ENCODE measurements at regions not wholly inside any gene's neighbourhood (a gene's known extent, or its start where the extent isn't known, plus 50 kb on each side); places are given as distances from the start of the nearest gene placed in this dataset.
"Not testable (repeated sequence)": the region's sequence is repeated elsewhere in the genome, so short reads cannot be mapped to it uniquely, and the experiment has no call there.

GRCh38 chrX:63519368-63519767, 168.2 kb upstream of the SPIN4 start:
- 94% methylated on average over 11 of the region's 11 CpGs for WGBS
- H3K9me3 ChIP-seq (ENCODE audit: control insufficient read depth, low read length); H3K27me3 ChIP-seq (ENCODE audit: control insufficient read depth, insufficient read depth); H3K4me3 ChIP-seq (ENCODE audit: low read length); H3K27ac ChIP-seq (ENCODE audit: low read length); DNase-seq; intact Hi-C loops (cut with DNase I); H3K4me1 ChIP-seq (ENCODE audit: control insufficient read depth, insufficient read depth, low read length); ATAC-seq: not testable (repeated sequence)

- no peak overlapping the region for H3K27ac ChIP-seq (ENCODE audit: low read length)
- intact Hi-C loops (cut with DNase I), result no loop called here
- H3K9me3 ChIP-seq (ENCODE audit: control insufficient read depth, low read length), result no peaks in the 10 kb centered on the region
- DNase-seq (no peak), ATAC-seq (no peak)
- H3K4me3 ChIP-seq (ENCODE audit: low read length), result no peak overlapping the region
- no peaks in the 10 kb centered on the region for H3K4me1 ChIP-seq (ENCODE audit: control insufficient read depth, insufficient read depth, low read length)
- no peaks in the 10 kb centered on the region for H3K27me3 ChIP-seq (ENCODE audit: control insufficient read depth, insufficient read depth)
Measured at GRCh38 chrX:63514569-63515080, 163.5 kb upstream of the SPIN4 start.

- H3K27me3 ChIP-seq (ENCODE audit: control insufficient read depth, insufficient read depth), result no peaks in the 10 kb centered on the region
- WGBS, result 44% methylated on average over 5 of the region's 5 CpGs
- peak; percentile 66 to 81 for ATAC-seq
- peak in 2 of 3 donors; percentile 21 to 24 for DNase-seq
- no peaks in the 10 kb centered on the region for H3K4me1 ChIP-seq (ENCODE audit: control insufficient read depth, insufficient read depth, low read length)
- no peak overlapping the region for H3K4me3 ChIP-seq (ENCODE audit: low read length)
- no peaks in the 10 kb centered on the region for H3K9me3 ChIP-seq (ENCODE audit: control insufficient read depth, low read length)
- intact Hi-C loops (cut with DNase I), result no loop called here
- no peak overlapping the region for H3K27ac ChIP-seq (ENCODE audit: low read length)
Measured at GRCh38 chrX:63513825-63514568, 162.9 kb upstream of the SPIN4 start.

- DNase-seq (no peak), ATAC-seq (no peak)
- intact Hi-C loops (cut with DNase I), result no loop called here
- H3K4me1 ChIP-seq (ENCODE audit: control insufficient read depth, insufficient read depth, low read length), result no peaks in the 10 kb centered on the region
- H3K27me3 ChIP-seq (ENCODE audit: control insufficient read depth, insufficient read depth), result no peaks in the 10 kb centered on the region
- WGBS, result 99% methylated on average over 3 of the region's 3 CpGs
- H3K9me3 ChIP-seq (ENCODE audit: control insufficient read depth, low read length), result no peaks in the 10 kb centered on the region
- H3K27ac ChIP-seq (ENCODE audit: low read length), result no peak overlapping the region
- no peak overlapping the region for H3K4me3 ChIP-seq (ENCODE audit: low read length)
Measured at GRCh38 chrX:63511361-63511760, 160.2 kb upstream of the SPIN4 start.

- intact Hi-C loops (cut with DNase I), result no loop called here
- DNase-seq, result no peak
- Histone ChIP-seq H3K27ac (ENCODE audit: low read length) (no peak overlapping the region), H3K9me3 (ENCODE audit: control insufficient read depth, low read length) (no peaks in the 10 kb centered on the region), H3K27me3 (ENCODE audit: control insufficient read depth, insufficient read depth) (no peaks in the 10 kb centered on the region), H3K4me3 (ENCODE audit: low read length) (no peak overlapping the region), H3K4me1 (ENCODE audit: control insufficient read depth, insufficient read depth, low read length) (no peaks in the 10 kb centered on the region)
- ATAC-seq, result no peak
- WGBS, result 97% methylated on average over 5 of the region's 5 CpGs
Measured at GRCh38 chrX:63508668-63509067, 157.5 kb upstream of the SPIN4 start.

- DNase-seq (no peak), ATAC-seq (no peak)
- no peaks in the 10 kb centered on the region for H3K4me1 ChIP-seq (ENCODE audit: control insufficient read depth, insufficient read depth, low read length)
- 88% methylated on average over 1 of the region's 1 CpG for WGBS
- H3K27ac ChIP-seq (ENCODE audit: low read length), result no peak overlapping the region
- H3K4me3 ChIP-seq (ENCODE audit: low read length), result no peak overlapping the region
- H3K9me3 ChIP-seq (ENCODE audit: control insufficient read depth, low read length), result no peaks in the 10 kb centered on the region
- H3K27me3 ChIP-seq (ENCODE audit: control insufficient read depth, insufficient read depth), result no peaks in the 10 kb centered on the region
- intact Hi-C loops (cut with DNase I), result no loop called here
Measured at GRCh38 chrX:63506320-63506719, 155.2 kb upstream of the SPIN4 start.

GRCh38 chrX:63503541-63503940, 152.4 kb upstream of the SPIN4 start:
- intact Hi-C loops (cut with DNase I), result no loop called here

GRCh38 chrX:63488546-63489373, 137.6 kb upstream of the SPIN4 start:
- DNase-seq (no peak), ATAC-seq (no peak)
- WGBS, result 97% methylated on average over 4 of the region's 4 CpGs
- intact Hi-C loops (cut with DNase I), result no loop called here
- no peak overlapping the region for H3K4me3 ChIP-seq (ENCODE audit: low read length)
- no peaks in the 10 kb centered on the region for H3K9me3 ChIP-seq (ENCODE audit: control insufficient read depth, low read length)
- no peak overlapping the region for H3K27ac ChIP-seq (ENCODE audit: low read length)
- H3K27me3 ChIP-seq (ENCODE audit: control insufficient read depth, insufficient read depth), result no peaks in the 10 kb centered on the region
- peaks cover 3% of the 10 kb centered on the region for H3K4me1 ChIP-seq (ENCODE audit: control insufficient read depth, insufficient read depth, low read length)

More at GRCh38 chrX:63503541-63503940, 152.4 kb upstream of the SPIN4 start:
- Histone ChIP-seq H3K27ac (ENCODE audit: low read length) (no peak overlapping the region), H3K9me3 (ENCODE audit: control insufficient read depth, low read length) (no peaks in the 10 kb centered on the region), H3K4me1 (ENCODE audit: control insufficient read depth, insufficient read depth, low read length) (no peaks in the 10 kb centered on the region), H3K4me3 (ENCODE audit: low read length) (no peak overlapping the region), H3K27me3 (ENCODE audit: control insufficient read depth, insufficient read depth) (no peaks in the 10 kb centered on the region)
- no peak for ATAC-seq
- 48% methylated on average over 1 of the region's 1 CpG for WGBS
- no peak for DNase-seq

GRCh38 chrX:63475200-63475599, 124.1 kb upstream of the SPIN4 start:
- ATAC-seq (no peak), DNase-seq (no peak)
- 97% methylated on average over 1 of the region's 1 CpG for WGBS
- H3K27me3 ChIP-seq (ENCODE audit: control insufficient read depth, insufficient read depth), result no peaks in the 10 kb centered on the region
- H3K27ac ChIP-seq (ENCODE audit: low read length), result no peak overlapping the region
- no peaks in the 10 kb centered on the region for H3K9me3 ChIP-seq (ENCODE audit: control insufficient read depth, low read length)
- H3K4me1 ChIP-seq (ENCODE audit: control insufficient read depth, insufficient read depth, low read length), result no peaks in the 10 kb centered on the region
- H3K4me3 ChIP-seq (ENCODE audit: low read length), result no peak overlapping the region
- intact Hi-C loops (cut with DNase I), result no loop called here

- Histone ChIP-seq H3K27me3 (ENCODE audit: control insufficient read depth, insufficient read depth) (no peaks in the 10 kb centered on the region), H3K27ac (ENCODE audit: low read length) (no peak overlapping the region), H3K4me1 (ENCODE audit: control insufficient read depth, insufficient read depth, low read length) (no peaks in the 10 kb centered on the region), H3K9me3 (ENCODE audit: control insufficient read depth, low read length) (no peaks in the 10 kb centered on the region), H3K4me3 (ENCODE audit: low read length) (no peak overlapping the region)
- 76% methylated on average over 1 of the region's 1 CpG for WGBS
- intact Hi-C loops (cut with DNase I), result no loop called here
- no peak for ATAC-seq
- DNase-seq, result no peak
Measured at GRCh38 chrX:63471004-63471403, 119.9 kb upstream of the SPIN4 start.

GRCh38 chrX:63470506-63470905, 119.4 kb upstream of the SPIN4 start:
- no peak overlapping the region for H3K4me3 ChIP-seq (ENCODE audit: low read length)
- DNase-seq (no peak), ATAC-seq (no peak)
- H3K9me3 ChIP-seq (ENCODE audit: control insufficient read depth, low read length), result no peaks in the 10 kb centered on the region
- no peak overlapping the region for H3K27ac ChIP-seq (ENCODE audit: low read length)
- no peaks in the 10 kb centered on the region for H3K4me1 ChIP-seq (ENCODE audit: control insufficient read depth, insufficient read depth, low read length)
- H3K27me3 ChIP-seq (ENCODE audit: control insufficient read depth, insufficient read depth), result no peaks in the 10 kb centered on the region
- WGBS, result 96% methylated on average over 4 of the region's 4 CpGs
- intact Hi-C loops (cut with DNase I), result no loop called here

Measured in right cardiac atrium (tissue), 5 donors.